HCT116 (cell line): ENCODE measurements at regions not wholly inside any gene's neighbourhood (a gene's known extent, or its start where the extent isn't known, plus 50 kb on each side); places are given as distances from the start of the nearest gene placed in this dataset.
"Not testable (repeated sequence)": the region's sequence is repeated elsewhere in the genome, so short reads cannot be mapped to it uniquely, and the experiment has no call there.

Source experiments
- ATAC-seq: fragments of 200-7000 bp; cut with Tn5 transposase; 2 replicates; pipeline ENCODE4 v1.9.1; 2020; ENCODE audit warnings: mild to moderate bottlenecking, moderate library complexity
- BruUV-seq: library from RNA; stranded (reverse); fragments of 400-500 nt; replicated peaks from 2 replicates; lab custom pipeline; 2021; lab: Mats Ljungman, UMichigan
- CTCF ChIA-PET: fragments of 300-600 bp; sonication (Branson Sonifier 250); formaldehyde crosslinking; loops from one replicate; lab custom pipeline; 2021; ENCODE audit warnings: antibody characterized with exemption; lab: Charles Lee
- POLR2A ChIA-PET: fragments of 300-600, 350-600 bp; sonication (Branson Sonifier 250); formaldehyde crosslinking; loops from one replicate; lab custom pipeline; 2021; ENCODE audit warnings: antibody characterized with exemption; lab: Charles Lee
- RAD21 ChIA-PET, 2 experiments: fragments of 300-600 bp; sonication (Branson Sonifier 250); formaldehyde crosslinking; loops; one replicate each; lab custom pipeline; 2023; ENCODE audit warnings: low total read pairs in 2 of 2; ENCODE audit not compliant: uncharacterized antibody in 2 of 2, unreplicated experiment in 2 of 2, low non-redundant PET in 1 of 2; lab: Charles Lee
- DNase-seq: peaks from one replicate; pipeline ENCODE4 v3.0.0-alpha.2; 2010; ENCODE audit warnings: low read depth, low spot score
- H2AFZ ChIP-seq: fragments of 200-600 bp; shearing (Covaris generic), sonication (generic); 2 replicates; pipeline ENCODE4 v1.6.1; 2017; ENCODE audit warnings: low read depth, mixed run types, mixed read lengths, antibody characterized with exemption, low read length; ENCODE audit not compliant: poor library complexity, severe bottlenecking
- H3K27ac ChIP-seq: 2 replicates; pipeline ENCODE4 v1.5.1; 2012; ENCODE audit warnings: low read depth, low read length
- H3K27me3 ChIP-seq: fragments of 200-600 bp; sonication (generic); 2 replicates; pipeline ENCODE4 v1.6.1; 2016; ENCODE audit warnings: mixed run types, low read length, mixed read lengths; ENCODE audit not compliant: insufficient read depth
- H3K36me3 ChIP-seq, 2 experiments: fragments of 200-500 bp in 1 of 2; fragments of 200-600 bp in 1 of 2; sonication (Bioruptor generic) in 1 of 2; sonication (generic) in 1 of 2; 2 replicates each; pipeline versions ENCODE4 v1.5.1 to v1.6.1; 2014 to 2016; ENCODE audit warnings: low read length in 2 of 2, inconsistent platforms in 1 of 2, mixed read lengths in 1 of 2, mixed run types in 1 of 2; ENCODE audit not compliant: insufficient read depth in 2 of 2, control insufficient read depth in 1 of 2
- H3K4me1 ChIP-seq, 2 experiments: fragments of 200-600 bp in 1 of 2; sonication (generic) in 1 of 2; 2 replicates each; pipeline versions ENCODE4 v1.5.1 to v1.6.1; 2012 to 2017; ENCODE audit warnings: low read length in 2 of 2, inconsistent platforms in 1 of 2, mild to moderate bottlenecking in 1 of 2, mixed read lengths in 1 of 2, mixed run types in 1 of 2, moderate library complexity in 1 of 2; ENCODE audit not compliant: insufficient read depth in 2 of 2, control insufficient read depth in 1 of 2
- H3K4me2 ChIP-seq: fragments of 200-600 bp; sonication (generic); 2 replicates; pipeline ENCODE4 v1.6.1; 2017; ENCODE audit warnings: mixed run types, low read length, mixed read lengths
- H3K4me3 ChIP-seq, 2 experiments: fragments of 200-600 bp in 1 of 2; sonication (generic) in 1 of 2; replicated peaks in 1 of 2; 2 replicates each; pipeline ENCODE4 v1.5.1; 2011 to 2016; ENCODE audit warnings: low read length in 2 of 2, control low read depth in 1 of 2, low read depth in 1 of 2, mild to moderate bottlenecking in 1 of 2, mixed read lengths in 1 of 2, mixed run types in 1 of 2
- H3K79me2 ChIP-seq: fragments of 200-600 bp; sonication (generic); 2 replicates; pipeline ENCODE4 v1.6.1; 2017; ENCODE audit warnings: mild to moderate bottlenecking, mixed run types, low read length, moderate library complexity, mixed read lengths; ENCODE audit not compliant: insufficient read depth
- H3K9ac ChIP-seq: fragments of 200-600 bp; sonication (generic); 2 replicates; pipeline ENCODE4 v1.6.1; 2016; ENCODE audit warnings: low read length, mixed read lengths
- H3K9me2 ChIP-seq: fragments of 200-600 bp; sonication (generic), shearing (Covaris generic); 2 replicates; pipeline ENCODE4 v1.6.1; 2017; ENCODE audit warnings: mixed run types, mild to moderate bottlenecking, moderate library complexity; ENCODE audit not compliant: insufficient read depth
- H3K9me3 ChIP-seq, 2 experiments: fragments of 200-500 bp in 1 of 2; fragments of 200-600 bp in 1 of 2; sonication (Bioruptor generic) in 1 of 2; sonication (generic) in 1 of 2; 2 replicates each; pipeline ENCODE4 v1.6.1; 2014 to 2017; ENCODE audit warnings: low read length in 2 of 2, mixed read lengths in 2 of 2, inconsistent platforms in 1 of 2, low read depth in 1 of 2, mild to moderate bottlenecking in 1 of 2, mixed run types in 1 of 2, moderate library complexity in 1 of 2; ENCODE audit not compliant: control insufficient read depth in 1 of 2, insufficient read depth in 1 of 2
- H4K20me1 ChIP-seq: fragments of 200-600 bp; sonication (generic), shearing (Covaris generic); 2 replicates; pipeline ENCODE4 v1.6.1; 2017; ENCODE audit warnings: mixed run types, mild to moderate bottlenecking, moderate library complexity; ENCODE audit not compliant: insufficient read depth
- EZH2phosphoT487 ChIP-seq: fragments of 200-600 bp; IDR thresholded peaks from 2 replicates; pipeline ENCODE4 v1.6.1; 2018; ENCODE audit warnings: antibody characterized with exemption, borderline replicate concordance
- FOSL1 ChIP-seq: IDR thresholded peaks from 2 replicates; pipeline ENCODE4 v1.6.1; 2012; ENCODE audit warnings: low read depth
- YY1 ChIP-seq: IDR thresholded peaks from 2 replicates; pipeline ENCODE4 v1.6.1; 2011; ENCODE audit warnings: low read length, low read depth, moderate library complexity, mild to moderate bottlenecking; ENCODE audit not compliant: insufficient replicate concordance; ENCODE audit errors: extremely low read depth
- ZFX ChIP-seq: fragments of 450-650 bp; IDR thresholded peaks from 2 replicates; pipeline ENCODE4 v1.6.1; 2017
- intact Hi-C: fragments of 100-400 bp; cut with micrococcal nuclease; formaldehyde crosslinking; loops from 2 replicates; pipeline ENCODE4 v1.10.0; 2022
- TF ChIP-seq, protein P1 (sequence below): IDR thresholded peaks from 2 replicates; pipeline ENCODE4 v1.6.1; 2011; ENCODE audit warnings: mild to moderate bottlenecking, low read length, moderate library complexity; ENCODE audit not compliant: insufficient replicate concordance; ENCODE audit errors: extremely low read depth
- TF ChIP-seq, protein P2 (sequence below): IDR thresholded peaks from 2 replicates; pipeline ENCODE4 v1.6.1; 2012
- TF ChIP-seq, protein P3 (sequence below), 3 experiments: fragments of 200-600 bp in 1 of 3; sonication (generic) in 1 of 3; IDR thresholded peaks in 2 of 3; conservative IDR thresholded peaks in 1 of 3; 2 replicates each; pipeline ENCODE4 v1.5.1; 2012 to 2017; ENCODE audit warnings: low read depth in 2 of 3, low read length in 2 of 3, antibody characterized with exemption in 1 of 3, borderline replicate concordance in 1 of 3, control low read depth in 1 of 3, mild to moderate bottlenecking in 1 of 3, mixed read lengths in 1 of 3, mixed run types in 1 of 3, moderate library complexity in 1 of 3; ENCODE audit not compliant: insufficient read depth in 1 of 3

DNA sequence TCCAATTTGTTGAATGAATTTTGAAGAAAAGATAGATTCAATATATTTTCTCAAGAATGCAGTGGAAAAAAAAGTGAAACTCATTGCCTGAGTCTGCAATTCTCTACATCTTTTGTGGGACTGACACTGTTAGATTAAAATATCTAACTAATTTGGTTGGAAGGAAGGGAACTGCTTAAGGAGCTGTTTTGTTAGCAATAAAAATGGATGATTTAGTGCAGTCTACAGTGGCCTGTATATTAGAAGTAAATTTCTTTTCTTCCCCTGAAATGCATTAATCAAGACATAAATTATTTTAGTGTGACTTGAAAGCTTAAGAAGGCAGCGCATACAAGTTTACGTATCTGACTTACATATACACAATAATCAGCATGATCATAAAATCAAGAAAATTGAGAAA is 1332.6 kb downstream of the EPHA7 start (continued):
- TF ChIP-seq, protein P1, sequence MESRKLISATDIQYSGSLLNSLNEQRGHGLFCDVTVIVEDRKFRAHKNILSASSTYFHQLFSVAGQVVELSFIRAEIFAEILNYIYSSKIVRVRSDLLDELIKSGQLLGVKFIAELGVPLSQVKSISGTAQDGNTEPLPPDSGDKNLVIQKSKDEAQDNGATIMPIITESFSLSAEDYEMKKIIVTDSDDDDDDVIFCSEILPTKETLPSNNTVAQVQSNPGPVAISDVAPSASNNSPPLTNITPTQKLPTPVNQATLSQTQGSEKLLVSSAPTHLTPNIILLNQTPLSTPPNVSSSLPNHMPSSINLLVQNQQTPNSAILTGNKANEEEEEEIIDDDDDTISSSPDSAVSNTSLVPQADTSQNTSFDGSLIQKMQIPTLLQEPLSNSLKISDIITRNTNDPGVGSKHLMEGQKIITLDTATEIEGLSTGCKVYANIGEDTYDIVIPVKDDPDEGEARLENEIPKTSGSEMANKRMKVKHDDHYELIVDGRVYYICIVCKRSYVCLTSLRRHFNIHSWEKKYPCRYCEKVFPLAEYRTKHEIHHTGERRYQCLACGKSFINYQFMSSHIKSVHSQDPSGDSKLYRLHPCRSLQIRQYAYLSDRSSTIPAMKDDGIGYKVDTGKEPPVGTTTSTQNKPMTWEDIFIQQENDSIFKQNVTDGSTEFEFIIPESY, result no peak
- TF ChIP-seq EZH2phosphoT487 (no peak), ZFX (no peak), FOSL1 (no peak), YY1 (no peak)
- TF ChIP-seq, protein P2, sequence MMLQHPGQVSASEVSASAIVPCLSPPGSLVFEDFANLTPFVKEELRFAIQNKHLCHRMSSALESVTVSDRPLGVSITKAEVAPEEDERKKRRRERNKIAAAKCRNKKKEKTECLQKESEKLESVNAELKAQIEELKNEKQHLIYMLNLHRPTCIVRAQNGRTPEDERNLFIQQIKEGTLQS, result no peak
- TF ChIP-seq, protein P3, sequence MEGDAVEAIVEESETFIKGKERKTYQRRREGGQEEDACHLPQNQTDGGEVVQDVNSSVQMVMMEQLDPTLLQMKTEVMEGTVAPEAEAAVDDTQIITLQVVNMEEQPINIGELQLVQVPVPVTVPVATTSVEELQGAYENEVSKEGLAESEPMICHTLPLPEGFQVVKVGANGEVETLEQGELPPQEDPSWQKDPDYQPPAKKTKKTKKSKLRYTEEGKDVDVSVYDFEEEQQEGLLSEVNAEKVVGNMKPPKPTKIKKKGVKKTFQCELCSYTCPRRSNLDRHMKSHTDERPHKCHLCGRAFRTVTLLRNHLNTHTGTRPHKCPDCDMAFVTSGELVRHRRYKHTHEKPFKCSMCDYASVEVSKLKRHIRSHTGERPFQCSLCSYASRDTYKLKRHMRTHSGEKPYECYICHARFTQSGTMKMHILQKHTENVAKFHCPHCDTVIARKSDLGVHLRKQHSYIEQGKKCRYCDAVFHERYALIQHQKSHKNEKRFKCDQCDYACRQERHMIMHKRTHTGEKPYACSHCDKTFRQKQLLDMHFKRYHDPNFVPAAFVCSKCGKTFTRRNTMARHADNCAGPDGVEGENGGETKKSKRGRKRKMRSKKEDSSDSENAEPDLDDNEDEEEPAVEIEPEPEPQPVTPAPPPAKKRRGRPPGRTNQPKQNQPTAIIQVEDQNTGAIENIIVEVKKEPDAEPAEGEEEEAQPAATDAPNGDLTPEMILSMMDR (IDR thresholded peaks at IDR 0.05 in 2 of 3, conservative IDR thresholded peaks at IDR 0.05 in 1 of 3; ENCODE audit: borderline replicate concordance in 1 of 3, insufficient read depth in 1 of 3, low read depth in 2 of 3, low read length in 2 of 3), result no peak
- TF ChIP-seq, all 23 proteins: peak for 0

DNA sequence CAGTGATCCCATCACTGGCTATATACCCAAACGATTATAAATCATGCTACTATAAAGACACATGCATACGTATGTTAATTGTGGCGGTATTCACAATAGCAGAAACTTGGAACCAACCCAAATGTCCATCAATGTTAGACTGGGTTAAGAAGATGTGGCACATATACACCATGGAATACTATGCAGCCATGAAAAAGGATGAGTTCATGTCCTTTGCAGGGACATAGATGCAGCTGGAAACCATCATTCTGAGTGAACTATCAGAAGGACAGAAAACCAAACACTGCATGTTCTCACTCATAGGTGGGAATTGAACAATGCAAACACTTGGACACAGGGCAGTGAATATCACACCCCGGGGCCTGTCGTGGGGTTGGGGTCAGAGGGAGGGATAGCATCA is 1335.4 kb downstream of the EPHA7 start:
- H4K20me1 ChIP-seq, H3K27me3 ChIP-seq, H3K9me3 ChIP-seq, RAD21 ChIA-PET, ATAC-seq, H3K9ac ChIP-seq, H3K4me1 ChIP-seq, H3K27ac ChIP-seq, H2AFZ ChIP-seq, POLR2A ChIA-PET, intact Hi-C loops, H3K79me2 ChIP-seq, H3K4me2 ChIP-seq, H3K9me2 ChIP-seq, CTCF ChIA-PET, H3K4me3 ChIP-seq, DNase-seq, BruUV-seq, H3K36me3 ChIP-seq: not testable (repeated sequence)
